ENCODE measurements at regions not wholly inside any gene's neighbourhood (a gene's known extent, or its start where the extent isn't known, plus 50 kb on each side); places are given as distances from the start of the nearest gene placed in this dataset.

DNA sequence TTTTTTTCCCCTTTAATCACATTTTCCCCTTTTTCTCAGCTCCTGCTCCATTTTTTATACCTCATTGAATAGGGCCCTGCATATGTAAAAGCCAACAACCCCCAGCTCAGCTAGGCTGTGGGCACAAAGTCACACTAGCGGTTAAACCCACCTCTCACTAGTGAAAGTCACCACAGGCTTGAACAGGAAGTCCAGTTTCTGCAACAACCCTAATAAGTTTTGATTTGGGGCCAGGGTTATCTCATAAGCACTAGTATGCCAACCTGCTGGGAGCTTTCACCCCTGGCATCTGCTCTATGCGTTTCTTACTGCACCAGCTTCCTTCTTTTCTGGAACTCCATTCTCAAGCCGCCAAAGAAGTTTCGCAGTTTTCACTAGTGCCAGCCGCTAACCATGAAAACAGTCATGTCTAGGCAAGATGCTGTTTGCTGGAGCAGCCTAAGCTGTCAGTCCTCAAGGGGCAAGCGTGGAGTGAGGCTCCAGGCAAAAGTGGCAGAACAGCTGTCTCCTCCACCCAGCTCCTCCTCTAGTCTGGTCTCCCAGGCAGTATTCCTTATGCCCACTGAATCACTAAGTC is 197.0 kb upstream of the MEIS1 start:
- Histone ChIP-seq H3K27me3 (ENCODE audit: insufficient read depth, poor library complexity, severe bottlenecking) (no peaks in the 10 kb centered on the region), H3K4me3 (replicated peaks; ENCODE audit: insufficient read depth, low read length) (no peak overlapping the region), H3K27ac (replicated peaks) (no peak overlapping the region)
- no peak for DNase-seq (ENCODE audit: low read depth in 1 of 2, low spot score in 1 of 2)
- TF ChIP-seq POLR2AphosphoS5 (IDR thresholded peaks at IDR 0.05; ENCODE audit: low read depth) (no peak), SPI1 (IDR thresholded peaks at IDR 0.05; ENCODE audit: borderline replicate concordance, low read depth) (no peak), GABPA (IDR thresholded peaks at IDR 0.05; ENCODE audit: low read depth) (no peak)
- TF ChIP-seq, protein P1, sequence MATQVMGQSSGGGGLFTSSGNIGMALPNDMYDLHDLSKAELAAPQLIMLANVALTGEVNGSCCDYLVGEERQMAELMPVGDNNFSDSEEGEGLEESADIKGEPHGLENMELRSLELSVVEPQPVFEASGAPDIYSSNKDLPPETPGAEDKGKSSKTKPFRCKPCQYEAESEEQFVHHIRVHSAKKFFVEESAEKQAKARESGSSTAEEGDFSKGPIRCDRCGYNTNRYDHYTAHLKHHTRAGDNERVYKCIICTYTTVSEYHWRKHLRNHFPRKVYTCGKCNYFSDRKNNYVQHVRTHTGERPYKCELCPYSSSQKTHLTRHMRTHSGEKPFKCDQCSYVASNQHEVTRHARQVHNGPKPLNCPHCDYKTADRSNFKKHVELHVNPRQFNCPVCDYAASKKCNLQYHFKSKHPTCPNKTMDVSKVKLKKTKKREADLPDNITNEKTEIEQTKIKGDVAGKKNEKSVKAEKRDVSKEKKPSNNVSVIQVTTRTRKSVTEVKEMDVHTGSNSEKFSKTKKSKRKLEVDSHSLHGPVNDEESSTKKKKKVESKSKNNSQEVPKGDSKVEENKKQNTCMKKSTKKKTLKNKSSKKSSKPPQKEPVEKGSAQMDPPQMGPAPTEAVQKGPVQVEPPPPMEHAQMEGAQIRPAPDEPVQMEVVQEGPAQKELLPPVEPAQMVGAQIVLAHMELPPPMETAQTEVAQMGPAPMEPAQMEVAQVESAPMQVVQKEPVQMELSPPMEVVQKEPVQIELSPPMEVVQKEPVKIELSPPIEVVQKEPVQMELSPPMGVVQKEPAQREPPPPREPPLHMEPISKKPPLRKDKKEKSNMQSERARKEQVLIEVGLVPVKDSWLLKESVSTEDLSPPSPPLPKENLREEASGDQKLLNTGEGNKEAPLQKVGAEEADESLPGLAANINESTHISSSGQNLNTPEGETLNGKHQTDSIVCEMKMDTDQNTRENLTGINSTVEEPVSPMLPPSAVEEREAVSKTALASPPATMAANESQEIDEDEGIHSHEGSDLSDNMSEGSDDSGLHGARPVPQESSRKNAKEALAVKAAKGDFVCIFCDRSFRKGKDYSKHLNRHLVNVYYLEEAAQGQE (IDR thresholded peaks at IDR 0.05; ENCODE audit: insufficient replicate concordance, low read depth): no peak
- TF ChIP-seq, protein P2, sequence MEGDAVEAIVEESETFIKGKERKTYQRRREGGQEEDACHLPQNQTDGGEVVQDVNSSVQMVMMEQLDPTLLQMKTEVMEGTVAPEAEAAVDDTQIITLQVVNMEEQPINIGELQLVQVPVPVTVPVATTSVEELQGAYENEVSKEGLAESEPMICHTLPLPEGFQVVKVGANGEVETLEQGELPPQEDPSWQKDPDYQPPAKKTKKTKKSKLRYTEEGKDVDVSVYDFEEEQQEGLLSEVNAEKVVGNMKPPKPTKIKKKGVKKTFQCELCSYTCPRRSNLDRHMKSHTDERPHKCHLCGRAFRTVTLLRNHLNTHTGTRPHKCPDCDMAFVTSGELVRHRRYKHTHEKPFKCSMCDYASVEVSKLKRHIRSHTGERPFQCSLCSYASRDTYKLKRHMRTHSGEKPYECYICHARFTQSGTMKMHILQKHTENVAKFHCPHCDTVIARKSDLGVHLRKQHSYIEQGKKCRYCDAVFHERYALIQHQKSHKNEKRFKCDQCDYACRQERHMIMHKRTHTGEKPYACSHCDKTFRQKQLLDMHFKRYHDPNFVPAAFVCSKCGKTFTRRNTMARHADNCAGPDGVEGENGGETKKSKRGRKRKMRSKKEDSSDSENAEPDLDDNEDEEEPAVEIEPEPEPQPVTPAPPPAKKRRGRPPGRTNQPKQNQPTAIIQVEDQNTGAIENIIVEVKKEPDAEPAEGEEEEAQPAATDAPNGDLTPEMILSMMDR (IDR thresholded peaks at IDR 0.05; ENCODE audit: insufficient read depth, low read length): no peak

DNA sequence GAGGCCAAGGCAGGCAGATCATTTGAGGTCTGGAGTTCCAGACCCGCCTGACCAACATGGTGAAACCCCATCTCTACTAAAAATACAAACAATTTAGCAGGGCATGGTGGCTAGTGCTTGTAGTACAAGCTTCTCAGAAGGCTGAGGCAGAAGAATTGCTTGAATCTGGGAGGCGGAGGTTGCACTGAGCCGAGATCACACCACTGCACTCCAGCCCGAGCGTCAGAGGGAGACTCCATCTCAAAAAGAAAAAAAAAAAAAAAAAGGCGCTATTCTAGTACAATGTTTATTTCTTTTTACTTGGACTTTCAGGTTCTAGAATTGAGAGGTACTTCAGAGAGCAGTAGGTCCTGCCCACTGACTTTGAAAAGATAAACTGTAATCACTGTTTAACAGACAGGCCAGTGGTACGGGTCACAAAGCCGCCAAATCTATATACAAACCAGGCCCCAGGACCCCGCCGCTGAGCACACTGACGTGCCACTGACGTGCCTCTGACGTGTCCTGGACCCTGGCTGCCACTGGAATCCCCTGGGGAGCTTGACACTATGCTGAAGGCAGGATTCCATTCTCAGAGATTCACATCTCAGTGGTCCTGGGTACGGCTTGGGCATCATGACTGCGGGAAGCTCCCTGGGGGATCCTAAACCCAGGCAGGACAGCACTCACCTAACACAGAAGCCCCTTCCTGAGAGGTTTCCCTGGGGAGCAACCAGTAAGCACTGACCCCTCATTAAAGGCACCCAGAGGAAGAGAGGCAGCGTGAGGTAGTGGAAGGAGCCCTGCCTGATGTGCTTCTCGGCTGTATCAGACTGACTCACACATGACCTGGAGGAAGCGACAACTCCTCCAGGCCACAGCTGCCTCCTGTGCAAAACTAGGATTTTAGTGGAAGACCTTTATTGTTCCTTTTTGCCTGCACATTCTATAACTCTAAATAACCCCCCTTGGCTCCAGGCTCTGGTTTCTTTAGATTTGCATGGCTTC is 197.8 kb upstream of the MEIS1 start:
- Histone ChIP-seq H3K4me3 (replicated peaks; ENCODE audit: insufficient read depth, low read length) (no peak overlapping the region), H3K27ac (replicated peaks) (no peak overlapping the region), H3K27me3 (ENCODE audit: insufficient read depth, poor library complexity, severe bottlenecking) (no peaks in the 10 kb centered on the region)
- TF ChIP-seq GABPA (IDR thresholded peaks at IDR 0.05; ENCODE audit: low read depth) (no peak), POLR2AphosphoS5 (IDR thresholded peaks at IDR 0.05; ENCODE audit: low read depth) (no peak), SPI1 (IDR thresholded peaks at IDR 0.05; ENCODE audit: borderline replicate concordance, low read depth) (no peak)
- TF ChIP-seq, protein P2 (IDR thresholded peaks at IDR 0.05; ENCODE audit: insufficient read depth, low read length): no peak
- no peak for DNase-seq (ENCODE audit: low read depth in 1 of 2, low spot score in 1 of 2)

- Histone ChIP-seq H3K27ac (replicated peaks) (no peak overlapping the region), H3K4me3 (replicated peaks; ENCODE audit: insufficient read depth, low read length) (no peak overlapping the region)
- no peak for DNase-seq (ENCODE audit: low read depth in 1 of 2, low spot score in 1 of 2)
These were observed 198.7 kb upstream of the MEIS1 start for GRCh38 chr2:66236067-66236685.

More at GRCh38 chr2:66236067-66236685, 198.7 kb upstream of the MEIS1 start:
- no peaks in the 10 kb centered on the region for H3K27me3 ChIP-seq (ENCODE audit: insufficient read depth, poor library complexity, severe bottlenecking)
- TF ChIP-seq, protein P2 (IDR thresholded peaks at IDR 0.05; ENCODE audit: insufficient read depth, low read length): no peak
- TF ChIP-seq, protein P1 (IDR thresholded peaks at IDR 0.05; ENCODE audit: insufficient replicate concordance, low read depth): no peak
- TF ChIP-seq GABPA (IDR thresholded peaks at IDR 0.05; ENCODE audit: low read depth) (no peak), POLR2AphosphoS5 (IDR thresholded peaks at IDR 0.05; ENCODE audit: low read depth) (no peak), SPI1 (IDR thresholded peaks at IDR 0.05; ENCODE audit: borderline replicate concordance, low read depth) (no peak)

Measured in HL-60 (cell line).